ENCODE measurements at regions not wholly inside any gene's neighbourhood (a gene's known extent, or its start where the extent isn't known, plus 50 kb on each side); places are given as distances from the start of the nearest gene placed in this dataset.
"Not testable (repeated sequence)": the region's sequence is repeated elsewhere in the genome, so short reads cannot be mapped to it uniquely, and the experiment has no call there.

GRCh38 chr10:27311809-27312208 is 71.2 kb upstream of the ACBD5 start:
- not testable (repeated sequence) for TF ChIP-seq POLR2A (IDR thresholded peaks at IDR 0.05)
- TF ChIP-seq, protein P1, sequence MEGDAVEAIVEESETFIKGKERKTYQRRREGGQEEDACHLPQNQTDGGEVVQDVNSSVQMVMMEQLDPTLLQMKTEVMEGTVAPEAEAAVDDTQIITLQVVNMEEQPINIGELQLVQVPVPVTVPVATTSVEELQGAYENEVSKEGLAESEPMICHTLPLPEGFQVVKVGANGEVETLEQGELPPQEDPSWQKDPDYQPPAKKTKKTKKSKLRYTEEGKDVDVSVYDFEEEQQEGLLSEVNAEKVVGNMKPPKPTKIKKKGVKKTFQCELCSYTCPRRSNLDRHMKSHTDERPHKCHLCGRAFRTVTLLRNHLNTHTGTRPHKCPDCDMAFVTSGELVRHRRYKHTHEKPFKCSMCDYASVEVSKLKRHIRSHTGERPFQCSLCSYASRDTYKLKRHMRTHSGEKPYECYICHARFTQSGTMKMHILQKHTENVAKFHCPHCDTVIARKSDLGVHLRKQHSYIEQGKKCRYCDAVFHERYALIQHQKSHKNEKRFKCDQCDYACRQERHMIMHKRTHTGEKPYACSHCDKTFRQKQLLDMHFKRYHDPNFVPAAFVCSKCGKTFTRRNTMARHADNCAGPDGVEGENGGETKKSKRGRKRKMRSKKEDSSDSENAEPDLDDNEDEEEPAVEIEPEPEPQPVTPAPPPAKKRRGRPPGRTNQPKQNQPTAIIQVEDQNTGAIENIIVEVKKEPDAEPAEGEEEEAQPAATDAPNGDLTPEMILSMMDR (IDR thresholded peaks at IDR 0.05): not testable (repeated sequence)

All from esophagus squamous epithelium (tissue), 4 donors.